ENCODE measurements at regions not wholly inside any gene's neighbourhood (a gene's known extent, or its start where the extent isn't known, plus 50 kb on each side); places are given as distances from the start of the nearest gene placed in this dataset.
"Not testable (repeated sequence)": the region's sequence is repeated elsewhere in the genome, so short reads cannot be mapped to it uniquely, and the experiment has no call there.

DNA sequence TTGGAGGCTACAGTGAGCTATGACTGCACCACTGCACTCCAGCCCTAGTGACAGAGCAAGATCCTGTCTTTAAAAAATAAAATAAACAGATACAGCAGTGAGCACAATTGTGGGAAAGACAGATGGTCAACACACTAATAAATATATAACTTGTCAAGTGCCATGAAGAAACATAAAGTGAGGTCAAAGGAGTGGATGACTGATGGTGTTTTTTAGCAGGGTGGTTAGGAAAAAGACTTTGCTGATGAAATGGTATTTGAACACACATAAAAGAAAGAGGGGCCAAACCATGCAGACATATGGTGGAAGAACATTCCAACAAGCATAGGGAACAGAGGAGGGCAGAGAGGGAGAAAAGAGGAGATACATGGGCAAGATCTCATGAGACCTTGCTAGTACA is 392.7 kb upstream of the AUTS2 start:
- Histone ChIP-seq H3K9me3 (ENCODE audit: low read length) (no peaks in the 10 kb centered on the region), H3K4me1 (ENCODE audit: insufficient read depth, low read length) (no peaks in the 10 kb centered on the region), H3K36me3 (ENCODE audit: insufficient read depth, low read length) (no peaks in the 10 kb centered on the region), H2AFZ (ENCODE audit: low read depth, low read length) (no peak overlapping the region), H3K27me3 (ENCODE audit: insufficient read depth, low read length) (no peaks in the 10 kb centered on the region), H3K4me3 (ENCODE audit: low read length) (no peak overlapping the region)

DNA sequence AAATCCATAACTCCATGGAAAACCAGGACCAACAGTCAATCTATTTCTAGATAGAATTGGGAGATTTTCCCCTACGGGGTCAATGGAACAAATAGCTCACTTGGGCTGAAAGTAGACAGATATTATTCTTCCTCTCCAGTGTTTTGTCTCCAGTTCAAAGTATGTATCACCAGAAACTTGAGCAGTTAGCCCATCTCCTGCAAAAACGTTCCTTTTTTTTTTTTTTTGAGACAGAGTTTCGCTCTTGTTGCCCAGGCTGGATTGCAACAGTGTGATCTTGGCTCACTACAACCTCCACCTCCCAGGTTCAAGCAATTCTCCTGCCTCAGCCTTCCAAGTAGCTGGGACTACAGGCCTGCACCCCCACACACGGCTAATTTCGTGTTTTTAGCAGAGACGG is 390.0 kb upstream of the AUTS2 start:
- Histone ChIP-seq H2AFZ (ENCODE audit: low read depth, low read length) (no peak overlapping the region), H3K27me3 (ENCODE audit: insufficient read depth, low read length) (no peaks in the 10 kb centered on the region), H3K4me3 (ENCODE audit: low read length) (no peak overlapping the region), H3K36me3 (ENCODE audit: insufficient read depth, low read length) (no peaks in the 10 kb centered on the region), H3K9me3 (ENCODE audit: low read length) (no peaks in the 10 kb centered on the region), H3K4me1 (ENCODE audit: insufficient read depth, low read length) (no peaks in the 10 kb centered on the region)

DNA sequence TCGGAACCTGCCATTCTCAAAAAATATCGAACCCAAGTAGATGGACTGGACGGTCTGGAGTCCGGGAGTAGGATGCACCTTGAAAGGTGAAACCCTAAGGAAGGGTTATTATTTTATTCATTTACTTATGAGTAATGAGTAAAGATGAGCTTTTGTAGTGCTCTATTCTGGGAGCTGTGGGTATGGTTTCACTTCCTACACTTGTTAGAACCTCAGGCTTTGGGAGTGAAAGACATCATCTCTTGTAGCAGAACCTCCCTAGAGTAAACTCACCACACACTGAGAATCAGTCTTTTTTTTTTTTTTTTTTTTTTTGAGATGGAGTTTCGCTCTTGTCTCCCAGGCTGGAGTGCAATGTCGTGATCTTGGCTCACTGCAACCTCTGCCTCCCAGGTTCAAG is 389.4 kb upstream of the AUTS2 start:
- Histone ChIP-seq H3K4me3 (ENCODE audit: low read length) (no peak overlapping the region), H3K4me1 (ENCODE audit: insufficient read depth, low read length) (no peaks in the 10 kb centered on the region), H3K9me3 (ENCODE audit: low read length) (no peaks in the 10 kb centered on the region), H2AFZ (ENCODE audit: low read depth, low read length) (no peak overlapping the region), H3K27me3 (ENCODE audit: insufficient read depth, low read length) (no peaks in the 10 kb centered on the region), H3K36me3 (ENCODE audit: insufficient read depth, low read length) (no peaks in the 10 kb centered on the region)

DNA sequence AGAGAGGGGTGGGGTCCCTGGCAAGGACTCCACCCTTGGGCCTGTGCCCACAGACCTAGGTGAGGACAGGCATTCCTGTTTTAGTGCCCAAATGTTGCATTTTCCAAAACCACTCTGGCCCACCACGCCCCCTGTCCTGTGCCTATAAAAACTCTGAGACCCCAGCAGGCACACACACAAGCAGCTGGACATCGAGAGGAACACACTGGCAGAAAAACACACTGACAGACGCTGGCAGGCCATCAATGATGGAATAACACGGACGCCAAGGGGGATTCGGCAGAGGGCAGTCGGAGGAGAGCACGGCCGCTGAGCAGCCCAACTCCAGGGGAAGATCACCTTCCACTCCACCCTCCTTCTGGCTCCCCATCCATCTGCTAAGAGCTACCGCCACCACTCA is 386.9 kb upstream of the AUTS2 start:
- H2AFZ ChIP-seq (ENCODE audit: low read depth, low read length): no peak overlapping the region
- H3K27me3 ChIP-seq (ENCODE audit: insufficient read depth, low read length): no peaks in the 10 kb centered on the region
- H3K4me3 ChIP-seq (ENCODE audit: low read length): no peak overlapping the region
- no peaks in the 10 kb centered on the region for H3K36me3 ChIP-seq (ENCODE audit: insufficient read depth, low read length)
- no peaks in the 10 kb centered on the region for H3K9me3 ChIP-seq (ENCODE audit: low read length)
- H3K4me1 ChIP-seq (ENCODE audit: insufficient read depth, low read length): no peaks in the 10 kb centered on the region

DNA sequence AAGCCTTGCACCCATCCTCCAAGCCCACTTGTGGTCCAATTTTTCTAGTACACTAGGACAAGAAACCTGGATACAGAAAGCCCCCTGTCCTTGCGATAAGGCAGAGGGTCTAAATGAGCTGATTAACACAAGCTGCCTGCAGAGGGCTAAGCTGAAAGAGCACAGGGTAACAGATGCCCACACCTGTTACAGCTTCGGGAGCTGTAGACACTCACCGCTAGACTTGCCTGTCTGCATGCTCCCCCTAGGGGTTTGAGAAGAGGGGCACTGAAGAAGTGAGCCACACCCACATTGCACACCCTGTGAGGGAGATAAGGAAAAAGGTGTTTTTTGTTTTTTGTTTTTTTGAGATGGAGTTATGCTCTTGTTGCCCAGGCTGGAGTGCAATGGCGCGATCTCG is 386.5 kb upstream of the AUTS2 start:
- no peak overlapping the region for H2AFZ ChIP-seq (ENCODE audit: low read depth, low read length)
- no peaks in the 10 kb centered on the region for H3K36me3 ChIP-seq (ENCODE audit: insufficient read depth, low read length)
- no peaks in the 10 kb centered on the region for H3K9me3 ChIP-seq (ENCODE audit: low read length)
- H3K27me3 ChIP-seq (ENCODE audit: insufficient read depth, low read length): no peaks in the 10 kb centered on the region
- H3K4me1 ChIP-seq (ENCODE audit: insufficient read depth, low read length): no peaks in the 10 kb centered on the region
- H3K4me3 ChIP-seq (ENCODE audit: low read length): no peak overlapping the region

DNA sequence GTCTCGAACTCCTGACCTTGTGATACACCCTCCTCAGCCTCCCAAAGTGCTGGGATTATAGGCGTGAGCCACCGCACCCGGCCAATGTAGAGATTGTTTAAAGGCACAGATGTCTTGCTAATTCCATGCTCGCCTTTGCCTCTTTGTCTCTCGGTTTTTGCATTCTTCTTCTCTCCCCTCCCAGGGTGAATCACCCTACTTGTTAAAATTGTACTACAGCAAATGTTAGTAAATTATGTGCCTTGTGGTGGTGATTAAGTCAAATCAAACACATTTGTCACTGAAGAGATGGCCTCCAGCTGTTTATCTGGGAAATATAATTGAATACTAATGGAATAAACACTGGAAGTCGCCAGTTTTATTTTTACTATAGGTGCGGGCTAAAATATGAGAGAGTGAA is 384.4 kb upstream of the AUTS2 start:
- Histone ChIP-seq H3K4me3 (ENCODE audit: low read length) (no peak overlapping the region), H3K27me3 (ENCODE audit: insufficient read depth, low read length) (no peaks in the 10 kb centered on the region), H2AFZ (ENCODE audit: low read depth, low read length) (no peak overlapping the region), H3K9me3 (ENCODE audit: low read length) (no peaks in the 10 kb centered on the region), H3K4me1 (ENCODE audit: insufficient read depth, low read length) (no peaks in the 10 kb centered on the region), H3K36me3 (ENCODE audit: insufficient read depth, low read length) (no peaks in the 10 kb centered on the region)

DNA sequence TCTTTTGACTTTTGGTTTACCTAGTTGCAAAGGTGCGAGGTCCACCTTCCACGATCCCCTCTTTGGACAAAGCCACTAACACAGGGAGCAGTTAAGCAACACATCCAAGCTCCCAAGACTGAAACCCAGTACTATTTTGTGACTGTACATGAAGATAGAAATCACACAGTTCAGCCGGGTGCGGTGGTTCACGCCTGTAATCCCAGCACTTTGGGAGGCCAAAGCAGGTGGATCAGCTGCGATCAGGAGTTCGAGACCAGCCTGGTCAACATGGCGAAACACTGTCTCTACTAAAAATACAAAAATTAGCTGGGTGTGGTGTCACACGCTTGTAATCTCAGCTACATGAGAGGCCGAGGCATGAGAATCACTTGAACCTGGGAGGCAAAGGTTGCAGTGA is 382.8 kb upstream of the AUTS2 start:
- H2AFZ ChIP-seq (ENCODE audit: low read depth, low read length); H3K4me1 ChIP-seq (ENCODE audit: insufficient read depth, low read length); H3K36me3 ChIP-seq (ENCODE audit: insufficient read depth, low read length); H3K9me3 ChIP-seq (ENCODE audit: low read length); H3K27me3 ChIP-seq (ENCODE audit: insufficient read depth, low read length); H3K4me3 ChIP-seq (ENCODE audit: low read length): not testable (repeated sequence)

DNA sequence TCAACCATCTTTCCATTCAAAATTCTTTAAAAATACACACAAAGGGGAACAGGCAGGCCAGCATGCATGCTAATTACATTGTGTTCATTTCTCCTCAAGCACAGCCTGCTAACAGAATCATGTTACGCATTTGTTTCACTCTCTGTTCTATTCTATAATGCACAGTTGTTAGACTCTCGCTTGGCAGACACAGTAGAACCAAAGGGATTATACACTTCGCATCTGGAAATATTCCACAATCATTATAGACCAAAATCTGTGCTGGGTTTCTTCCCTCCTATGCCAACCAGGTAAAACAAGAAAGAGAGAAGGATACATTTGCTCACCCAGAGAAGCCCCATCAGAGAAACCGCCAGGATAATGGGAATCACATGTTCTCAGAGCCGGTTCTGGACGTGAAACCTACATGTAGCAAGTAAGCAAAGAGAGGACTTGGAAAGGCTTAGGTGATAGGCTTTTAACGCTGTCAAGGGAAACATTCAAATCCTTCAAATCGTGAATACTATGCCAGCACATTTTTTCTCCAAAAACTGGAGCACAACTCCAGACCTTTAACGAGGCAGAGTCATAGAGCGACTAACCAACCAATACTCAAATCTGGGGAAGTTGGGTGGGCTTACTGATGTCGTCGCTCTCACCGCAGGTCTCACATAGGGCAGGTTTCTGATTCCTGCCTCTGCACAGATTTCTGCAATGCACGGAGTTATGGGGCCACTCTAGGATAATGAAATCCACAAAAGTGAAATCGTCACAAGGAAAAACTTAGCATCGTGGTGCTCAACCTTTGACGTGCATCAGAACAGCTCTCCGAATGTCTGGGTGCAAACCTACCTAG is 380.5 kb upstream of the AUTS2 start:
- no peak overlapping the region for H3K4me3 ChIP-seq (ENCODE audit: low read length)
- no peaks in the 10 kb centered on the region for H3K36me3 ChIP-seq (ENCODE audit: insufficient read depth, low read length)
- H3K4me1 ChIP-seq (ENCODE audit: insufficient read depth, low read length): no peaks in the 10 kb centered on the region
- H3K9me3 ChIP-seq (ENCODE audit: low read length): no peaks in the 10 kb centered on the region
- H2AFZ ChIP-seq (ENCODE audit: low read depth, low read length): no peak overlapping the region
- no peaks in the 10 kb centered on the region for H3K27me3 ChIP-seq (ENCODE audit: insufficient read depth, low read length)

DNA sequence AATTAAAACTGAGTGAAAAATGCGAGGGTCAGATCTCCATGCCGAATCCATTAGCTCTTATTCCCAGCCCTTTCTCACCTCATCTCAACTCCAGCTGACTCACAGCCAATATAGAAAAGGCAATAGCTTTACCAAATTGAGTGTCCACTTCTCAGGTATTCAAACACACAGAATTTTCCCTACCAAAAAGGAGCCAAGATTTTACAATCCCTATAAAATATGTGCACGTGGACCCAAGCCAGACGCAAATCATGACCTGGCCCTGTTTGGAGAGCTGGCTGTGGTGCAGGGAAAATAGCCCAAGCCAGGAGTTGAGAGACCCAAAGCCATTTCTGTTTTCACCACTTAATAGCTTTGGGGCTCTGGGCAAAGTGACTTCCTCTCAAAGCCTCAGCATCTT is 379.7 kb upstream of the AUTS2 start:
- Histone ChIP-seq H3K27me3 (ENCODE audit: insufficient read depth, low read length) (no peaks in the 10 kb centered on the region), H3K4me3 (ENCODE audit: low read length) (no peak overlapping the region), H3K9me3 (ENCODE audit: low read length) (no peaks in the 10 kb centered on the region)

DNA sequence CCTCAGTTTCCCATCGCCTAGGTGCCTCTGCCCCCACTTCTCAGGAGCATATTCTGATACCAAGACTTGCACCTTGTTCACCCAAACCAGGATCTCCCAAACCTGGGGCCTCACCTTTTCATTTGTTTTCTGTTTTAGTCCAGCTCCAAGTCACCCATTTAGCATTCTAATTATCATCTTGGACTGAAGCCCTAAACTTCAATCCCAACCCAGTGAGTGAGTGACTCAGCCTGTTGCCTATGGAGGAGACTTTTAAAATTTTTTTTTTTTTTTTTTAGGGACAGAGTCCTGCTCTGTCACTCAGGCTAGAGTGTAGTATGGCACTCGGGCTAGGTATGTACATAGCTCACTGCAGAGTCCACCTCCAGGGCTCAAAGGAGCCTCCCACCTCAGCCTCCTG is 378.9 kb upstream of the AUTS2 start:
- no peaks in the 10 kb centered on the region for H3K36me3 ChIP-seq (ENCODE audit: insufficient read depth, low read length)

More for the DNA sequence above, 379.7 kb upstream of the AUTS2 start:
- Histone ChIP-seq H3K4me1 (ENCODE audit: insufficient read depth, low read length) (no peaks in the 10 kb centered on the region), H3K36me3 (ENCODE audit: insufficient read depth, low read length) (no peaks in the 10 kb centered on the region), H2AFZ (ENCODE audit: low read depth, low read length) (no peak overlapping the region)

DNA sequence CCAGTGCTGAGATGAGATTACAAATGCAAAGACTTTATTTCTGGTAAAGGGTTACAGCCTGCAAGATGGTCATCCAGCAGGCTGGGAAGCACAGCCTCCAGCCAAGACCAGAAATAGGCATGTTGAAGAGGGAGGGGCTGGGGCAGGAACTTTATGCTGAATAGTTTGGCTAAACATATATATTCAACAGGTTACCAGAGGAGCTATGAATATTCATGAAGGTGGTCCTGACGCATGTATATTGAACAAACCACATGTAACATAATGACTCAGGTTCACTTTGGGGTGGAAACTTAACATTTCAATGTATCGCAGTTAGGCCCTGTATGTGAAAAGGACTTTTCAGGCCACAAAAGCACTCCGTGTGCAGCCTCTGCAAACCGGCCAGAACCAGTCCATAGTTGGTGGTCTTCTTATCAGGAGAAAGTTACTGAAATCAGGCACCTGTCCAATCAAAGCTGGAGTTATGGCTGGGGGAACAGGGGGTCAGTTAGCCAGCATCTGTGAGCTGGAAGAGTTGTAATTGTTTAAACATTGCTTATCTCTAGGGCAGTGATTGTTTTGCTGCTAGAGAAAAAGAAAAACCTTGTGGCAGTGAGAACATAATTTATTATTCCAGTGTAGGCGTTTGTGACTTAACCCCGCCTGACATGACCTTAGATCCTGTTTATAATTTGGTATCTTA is 372.9 kb upstream of the AUTS2 start:
- no peaks in the 10 kb centered on the region for H3K9me3 ChIP-seq (ENCODE audit: low read length)
- H3K4me1 ChIP-seq (ENCODE audit: insufficient read depth, low read length): no peaks in the 10 kb centered on the region
- no peaks in the 10 kb centered on the region for H3K27me3 ChIP-seq (ENCODE audit: insufficient read depth, low read length)
- H3K36me3 ChIP-seq (ENCODE audit: insufficient read depth, low read length): no peaks in the 10 kb centered on the region
- no peak overlapping the region for H3K4me3 ChIP-seq (ENCODE audit: low read length)
- no peak overlapping the region for H2AFZ ChIP-seq (ENCODE audit: low read depth, low read length)

More for the DNA sequence above, 378.9 kb upstream of the AUTS2 start:
- H2AFZ ChIP-seq (ENCODE audit: low read depth, low read length): no peak overlapping the region
- H3K4me1 ChIP-seq (ENCODE audit: insufficient read depth, low read length): no peaks in the 10 kb centered on the region
- no peak overlapping the region for H3K4me3 ChIP-seq (ENCODE audit: low read length)
- no peaks in the 10 kb centered on the region for H3K9me3 ChIP-seq (ENCODE audit: low read length)
- no peaks in the 10 kb centered on the region for H3K27me3 ChIP-seq (ENCODE audit: insufficient read depth, low read length)

DNA sequence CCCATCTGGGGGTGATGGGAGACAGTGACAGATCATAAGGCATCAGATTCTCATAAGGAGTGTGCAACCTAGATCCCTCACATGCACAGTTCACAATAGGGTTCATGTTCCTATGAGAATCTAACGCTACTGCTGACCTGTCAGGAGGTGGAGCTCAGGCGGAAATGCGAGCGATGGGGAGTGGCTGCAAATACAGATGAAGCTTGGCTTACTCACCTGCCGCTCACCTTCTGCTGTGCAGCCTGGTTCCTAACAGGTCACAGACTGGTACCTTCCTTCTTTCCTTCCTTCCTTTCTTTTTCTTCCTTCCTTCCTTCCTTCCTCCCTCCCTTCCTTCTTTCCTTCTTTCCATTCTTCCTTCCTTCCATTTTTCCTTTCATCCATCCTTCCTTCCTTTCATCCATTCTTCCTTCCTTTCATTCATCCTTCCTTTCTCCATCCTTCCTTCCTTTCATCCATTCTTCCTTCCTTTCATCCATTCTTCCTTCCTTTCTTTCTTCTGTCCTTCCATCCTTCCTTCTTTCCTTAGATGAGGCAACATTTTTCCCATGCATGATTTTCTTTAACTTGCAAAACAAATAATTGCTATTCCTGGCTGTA is 370.0 kb upstream of the AUTS2 start:
- no peaks in the 10 kb centered on the region for H3K4me1 ChIP-seq (ENCODE audit: insufficient read depth, low read length)
- H3K27me3 ChIP-seq (ENCODE audit: insufficient read depth, low read length): peaks cover 13% of the 10 kb centered on the region
- no peak overlapping the region for H3K4me3 ChIP-seq (ENCODE audit: low read length)

More for the DNA sequence above, 370.0 kb upstream of the AUTS2 start:
- H3K36me3 ChIP-seq (ENCODE audit: insufficient read depth, low read length): no peaks in the 10 kb centered on the region
- H2AFZ ChIP-seq (ENCODE audit: low read depth, low read length): no peak overlapping the region
- H3K9me3 ChIP-seq (ENCODE audit: low read length): no peaks in the 10 kb centered on the region
